SK-N-SH (cell line): ENCODE measurements at regions not wholly inside any gene's neighbourhood (a gene's known extent, or its start where the extent isn't known, plus 50 kb on each side); places are given as distances from the start of the nearest gene placed in this dataset.

Experiments used
- CTCF ChIA-PET: fragments of 300-600, 350-600 bp; formaldehyde crosslinking; extraction: SDS; loops from one replicate; lab custom pipeline; 2021; lab: Yijun Ruan, JAX
- POLR2A ChIA-PET: fragments of 350-600 bp; sonication (Branson Sonifier 250); formaldehyde crosslinking; extraction: SDS; loops from one replicate; lab custom pipeline; 2020; ENCODE audit warnings: antibody characterized with exemption, inconsistent platforms; lab: Yijun Ruan, JAX
- DNase-seq: peaks from one replicate; pipeline ENCODE4 v3.0.0; 2012
- H2AFZ ChIP-seq: fragments of 200-600 bp; sonication (generic); 2 replicates; pipeline ENCODE4 v1.8.1; 2016; ENCODE audit warnings: antibody characterized with exemption, mild to moderate bottlenecking, low read depth
- H3F3A ChIP-seq: fragments of 200-600 bp; sonication (generic); replicated peaks from 2 replicates; pipeline ENCODE3; 2016; ENCODE audit warnings: antibody characterized with exemption, mild to moderate bottlenecking; ENCODE audit not compliant: insufficient read depth
- H3K27ac ChIP-seq, 2 experiments: fragments of 200-500 bp in 1 of 2; fragments of 200-600 bp in 1 of 2; sonication (Bioruptor generic) in 1 of 2; sonication (generic), shearing (Covaris generic) in 1 of 2; 2 replicates each; pipeline versions ENCODE4 v1.5.1 to v1.6.1; 2014 to 2016; ENCODE audit warnings: low read depth in 2 of 2, inconsistent platforms in 1 of 2, low read length in 1 of 2, mild to moderate bottlenecking in 1 of 2, mixed read lengths in 1 of 2
- H3K27me3 ChIP-seq: fragments of 200-600 bp; sonication (generic), shearing (Covaris generic); 2 replicates; pipeline ENCODE4 v1.6.1; 2016; ENCODE audit warnings: mixed run types; ENCODE audit not compliant: insufficient read depth
- H3K36me3 ChIP-seq, 2 experiments: fragments of 200-500 bp in 1 of 2; fragments of 200-600 bp in 1 of 2; sonication (Bioruptor generic) in 1 of 2; sonication (generic) in 1 of 2; replicated peaks in 1 of 2; 2 replicates each; pipeline versions ENCODE3 to v1.5.1; 2014 to 2016; ENCODE audit warnings: low read length in 1 of 2, mild to moderate bottlenecking in 1 of 2; ENCODE audit not compliant: insufficient read depth in 2 of 2, control insufficient read depth in 1 of 2
- H3K4me1 ChIP-seq, 2 experiments: fragments of 200-500 bp in 1 of 2; fragments of 200-600 bp in 1 of 2; sonication (Bioruptor generic) in 1 of 2; sonication (generic), shearing (Covaris generic) in 1 of 2; 2 replicates each; pipeline versions ENCODE4 v1.5.1 to v1.6.1; 2014 to 2016; ENCODE audit warnings: low read depth in 1 of 2, low read length in 1 of 2, mixed run types in 1 of 2; ENCODE audit not compliant: insufficient read depth in 2 of 2, control insufficient read depth in 1 of 2
- H3K4me2 ChIP-seq: fragments of 200-600 bp; sonication (generic), shearing (Covaris generic); 2 replicates; pipeline ENCODE4 v1.6.1; 2017; ENCODE audit warnings: mixed run types
- H3K4me3 ChIP-seq, 2 experiments: fragments of 200-500 bp in 1 of 2; fragments of 200-600 bp in 1 of 2; sonication (Bioruptor generic) in 1 of 2; sonication (generic), shearing (Covaris generic) in 1 of 2; 2 replicates each; pipeline versions ENCODE4 v1.5.1 to v1.8.1; 2014 to 2016; ENCODE audit warnings: low read depth in 2 of 2, inconsistent platforms in 1 of 2, low read length in 1 of 2, mild to moderate bottlenecking in 1 of 2, mixed read lengths in 1 of 2, moderate library complexity in 1 of 2
- H3K79me2 ChIP-seq: fragments of 200-600 bp; sonication (generic); 2 replicates; pipeline ENCODE4 v1.8.1; 2017; ENCODE audit warnings: mild to moderate bottlenecking; ENCODE audit not compliant: insufficient read depth
- H3K9ac ChIP-seq: fragments of 200-600 bp; sonication (generic); 2 replicates; pipeline ENCODE4 v1.6.1; 2017; ENCODE audit warnings: mixed run types
- H3K9me2 ChIP-seq: fragments of 200-600 bp; sonication (generic); 2 replicates; pipeline ENCODE4 v1.6.1; 2017; ENCODE audit warnings: mixed run types
- H3K9me3 ChIP-seq: fragments of 200-600 bp; sonication (generic); 2 replicates; pipeline ENCODE4 v1.6.1; 2017; ENCODE audit warnings: mixed run types, mild to moderate bottlenecking, moderate library complexity
- H4K20me1 ChIP-seq: fragments of 200-600 bp; sonication (generic); 2 replicates; pipeline ENCODE4 v1.6.1; 2017; ENCODE audit warnings: mild to moderate bottlenecking, mixed run types; ENCODE audit not compliant: insufficient read depth
- CTCF ChIP-seq: fragments of 200-600 bp; sonication (generic); IDR thresholded peaks from 2 replicates; pipeline ENCODE4 v1.6.1; 2017; ENCODE audit warnings: antibody characterized with exemption, mild to moderate bottlenecking, moderate library complexity
- ELF1 ChIP-seq: IDR thresholded peaks from 2 replicates; pipeline ENCODE4 v1.4.0; 2012
- FOSL2 ChIP-seq: IDR thresholded peaks from 2 replicates; pipeline ENCODE4 v1.4.0; 2012; ENCODE audit warnings: low read depth, mild to moderate bottlenecking, moderate library complexity, borderline replicate concordance
- FOXJ3 ChIP-seq: sonication (generic); formaldehyde crosslinking; IDR thresholded peaks from 2 replicates; pipeline ENCODE4 v1.5.1; 2020; ENCODE audit warnings: mild to moderate bottlenecking, missing genetic modification reagents
- MXI1 ChIP-seq: IDR thresholded peaks from 2 replicates; pipeline ENCODE4 v1.6.1; 2012; ENCODE audit warnings: mild to moderate bottlenecking, low read depth, low read length, improper control_type of control experiment
- PBX3 ChIP-seq: IDR thresholded peaks from 2 replicates; pipeline ENCODE4; 2012
- RFX5 ChIP-seq: IDR thresholded peaks from 2 replicates; pipeline ENCODE4 v1.6.1; 2012; ENCODE audit warnings: mild to moderate bottlenecking, improper control_type of control experiment, low read length
- TAF1 ChIP-seq: IDR thresholded peaks from 2 replicates; pipeline ENCODE4 v1.6.1; 2012; ENCODE audit warnings: low read depth, mild to moderate bottlenecking, low read length, moderate library complexity, borderline replicate concordance
- ZBTB33 ChIP-seq: IDR thresholded peaks from 2 replicates; pipeline ENCODE4 v1.4.0; 2012; ENCODE audit warnings: low read depth, borderline replicate concordance
- TF ChIP-seq, protein P1 (sequence below): IDR thresholded peaks from 2 replicates; pipeline ENCODE4 v1.6.1; 2012; ENCODE audit warnings: mild to moderate bottlenecking, low read depth, low read length, moderate library complexity

- Histone ChIP-seq H3K4me3 (no peak overlapping the region), H3K9ac (no peak overlapping the region), H3K36me3 (no peaks in the 10 kb centered on the region), H3K9me3 (no peaks in the 10 kb centered on the region; the same call in 1 of the 2 replicates), H3F3A (no peaks in the 10 kb centered on the region), H3K9me2 (no peaks in the 10 kb centered on the region), H3K79me2 (no peaks in the 10 kb centered on the region), H3K4me1 (no peaks in the 10 kb centered on the region), H3K27ac (no peak overlapping the region), H2AFZ (no peak overlapping the region), H3K27me3 (no peaks in the 10 kb centered on the region), H4K20me1 (no peaks in the 10 kb centered on the region), H3K4me2 (no peak overlapping the region)
- CTCF ChIA-PET: no interaction called here
- POLR2A ChIA-PET: no interaction called here
- no peak for DNase-seq
- TF ChIP-seq ELF1 (no peak), FOSL2 (no peak), MXI1 (no peak), TAF1 (no peak), ZBTB33 (no peak), PBX3 (no peak), RFX5 (no peak), FOXJ3 (CRISPR knock-in tag) (no peak), CTCF (no peak)
- TF ChIP-seq, protein P1, sequence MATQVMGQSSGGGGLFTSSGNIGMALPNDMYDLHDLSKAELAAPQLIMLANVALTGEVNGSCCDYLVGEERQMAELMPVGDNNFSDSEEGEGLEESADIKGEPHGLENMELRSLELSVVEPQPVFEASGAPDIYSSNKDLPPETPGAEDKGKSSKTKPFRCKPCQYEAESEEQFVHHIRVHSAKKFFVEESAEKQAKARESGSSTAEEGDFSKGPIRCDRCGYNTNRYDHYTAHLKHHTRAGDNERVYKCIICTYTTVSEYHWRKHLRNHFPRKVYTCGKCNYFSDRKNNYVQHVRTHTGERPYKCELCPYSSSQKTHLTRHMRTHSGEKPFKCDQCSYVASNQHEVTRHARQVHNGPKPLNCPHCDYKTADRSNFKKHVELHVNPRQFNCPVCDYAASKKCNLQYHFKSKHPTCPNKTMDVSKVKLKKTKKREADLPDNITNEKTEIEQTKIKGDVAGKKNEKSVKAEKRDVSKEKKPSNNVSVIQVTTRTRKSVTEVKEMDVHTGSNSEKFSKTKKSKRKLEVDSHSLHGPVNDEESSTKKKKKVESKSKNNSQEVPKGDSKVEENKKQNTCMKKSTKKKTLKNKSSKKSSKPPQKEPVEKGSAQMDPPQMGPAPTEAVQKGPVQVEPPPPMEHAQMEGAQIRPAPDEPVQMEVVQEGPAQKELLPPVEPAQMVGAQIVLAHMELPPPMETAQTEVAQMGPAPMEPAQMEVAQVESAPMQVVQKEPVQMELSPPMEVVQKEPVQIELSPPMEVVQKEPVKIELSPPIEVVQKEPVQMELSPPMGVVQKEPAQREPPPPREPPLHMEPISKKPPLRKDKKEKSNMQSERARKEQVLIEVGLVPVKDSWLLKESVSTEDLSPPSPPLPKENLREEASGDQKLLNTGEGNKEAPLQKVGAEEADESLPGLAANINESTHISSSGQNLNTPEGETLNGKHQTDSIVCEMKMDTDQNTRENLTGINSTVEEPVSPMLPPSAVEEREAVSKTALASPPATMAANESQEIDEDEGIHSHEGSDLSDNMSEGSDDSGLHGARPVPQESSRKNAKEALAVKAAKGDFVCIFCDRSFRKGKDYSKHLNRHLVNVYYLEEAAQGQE: no peak
- TF ChIP-seq, all 33 proteins: peak for 0
These were observed 439.0 kb upstream of the PTGER4 start for GRCh38 chr5:40240671-40241070.
